ENCODE measurements at regions not wholly inside any gene's neighbourhood (a gene's known extent, or its start where the extent isn't known, plus 50 kb on each side); places are given as distances from the start of the nearest gene placed in this dataset.

DNA sequence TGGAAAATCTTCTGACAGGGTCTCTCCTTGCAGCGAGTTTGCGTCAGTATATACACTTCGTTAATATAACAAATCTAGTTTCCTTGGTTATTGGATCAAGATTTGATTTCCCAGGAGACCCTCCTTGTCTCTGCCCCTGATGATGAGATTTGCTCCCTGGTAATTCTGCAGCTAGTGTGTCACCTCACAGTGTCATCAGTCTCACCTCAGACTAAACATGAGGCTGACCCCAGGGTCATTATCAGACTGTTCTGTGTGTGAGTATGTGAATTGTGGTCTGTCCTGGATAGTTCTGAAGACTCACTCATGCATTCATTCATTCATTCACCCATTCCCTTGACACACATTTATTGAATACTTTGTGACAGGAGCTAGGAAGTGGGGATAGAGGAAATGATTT lies 138.4 kb upstream of the CTTNBP2 start (continued):
- TF ChIP-seq, protein P1, sequence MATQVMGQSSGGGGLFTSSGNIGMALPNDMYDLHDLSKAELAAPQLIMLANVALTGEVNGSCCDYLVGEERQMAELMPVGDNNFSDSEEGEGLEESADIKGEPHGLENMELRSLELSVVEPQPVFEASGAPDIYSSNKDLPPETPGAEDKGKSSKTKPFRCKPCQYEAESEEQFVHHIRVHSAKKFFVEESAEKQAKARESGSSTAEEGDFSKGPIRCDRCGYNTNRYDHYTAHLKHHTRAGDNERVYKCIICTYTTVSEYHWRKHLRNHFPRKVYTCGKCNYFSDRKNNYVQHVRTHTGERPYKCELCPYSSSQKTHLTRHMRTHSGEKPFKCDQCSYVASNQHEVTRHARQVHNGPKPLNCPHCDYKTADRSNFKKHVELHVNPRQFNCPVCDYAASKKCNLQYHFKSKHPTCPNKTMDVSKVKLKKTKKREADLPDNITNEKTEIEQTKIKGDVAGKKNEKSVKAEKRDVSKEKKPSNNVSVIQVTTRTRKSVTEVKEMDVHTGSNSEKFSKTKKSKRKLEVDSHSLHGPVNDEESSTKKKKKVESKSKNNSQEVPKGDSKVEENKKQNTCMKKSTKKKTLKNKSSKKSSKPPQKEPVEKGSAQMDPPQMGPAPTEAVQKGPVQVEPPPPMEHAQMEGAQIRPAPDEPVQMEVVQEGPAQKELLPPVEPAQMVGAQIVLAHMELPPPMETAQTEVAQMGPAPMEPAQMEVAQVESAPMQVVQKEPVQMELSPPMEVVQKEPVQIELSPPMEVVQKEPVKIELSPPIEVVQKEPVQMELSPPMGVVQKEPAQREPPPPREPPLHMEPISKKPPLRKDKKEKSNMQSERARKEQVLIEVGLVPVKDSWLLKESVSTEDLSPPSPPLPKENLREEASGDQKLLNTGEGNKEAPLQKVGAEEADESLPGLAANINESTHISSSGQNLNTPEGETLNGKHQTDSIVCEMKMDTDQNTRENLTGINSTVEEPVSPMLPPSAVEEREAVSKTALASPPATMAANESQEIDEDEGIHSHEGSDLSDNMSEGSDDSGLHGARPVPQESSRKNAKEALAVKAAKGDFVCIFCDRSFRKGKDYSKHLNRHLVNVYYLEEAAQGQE (IDR thresholded peaks at IDR 0.05), result no peak
- TF ChIP-seq HOXB5 (CRISPR knock-in tag; IDR thresholded peaks at IDR 0.05) (no peak), TFCP2L1 (CRISPR knock-in tag; IDR thresholded peaks at IDR 0.05) (no peak)

DNA sequence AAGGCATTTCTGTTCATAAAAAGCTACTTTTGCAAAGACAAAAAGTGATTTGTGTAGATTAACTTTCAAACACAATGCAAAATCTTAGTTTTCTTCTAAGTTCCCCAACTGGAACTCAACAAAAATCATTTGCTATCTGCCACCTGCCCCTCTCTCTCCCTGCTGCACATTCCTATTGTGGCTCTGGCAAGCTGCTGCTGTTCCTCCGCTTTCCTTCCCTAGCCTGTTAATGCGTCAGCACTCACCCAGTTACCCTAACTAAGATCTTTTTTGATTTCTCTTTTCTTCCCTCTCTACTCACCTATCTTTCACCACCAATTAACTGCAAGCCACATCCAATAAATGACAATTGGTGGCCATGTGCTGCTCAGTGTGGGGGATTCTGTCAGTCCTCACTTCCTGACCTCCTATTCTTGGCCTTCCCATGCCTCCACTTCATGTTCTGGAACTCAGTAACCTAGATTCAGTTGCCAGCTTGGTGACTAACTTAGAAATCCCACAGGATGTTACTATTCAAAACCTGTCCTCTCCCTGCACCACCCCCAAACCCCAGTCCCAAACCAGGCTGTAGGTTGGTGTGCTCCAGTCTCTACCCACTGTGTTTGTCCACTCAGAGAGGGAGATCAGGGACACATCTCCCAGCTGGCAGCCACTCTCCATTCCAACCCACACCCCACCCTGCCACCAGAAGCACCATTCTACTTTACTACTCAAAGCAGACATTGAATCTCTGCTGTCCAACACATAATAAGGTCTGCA lies 140.2 kb upstream of the CTTNBP2 start:
- no peak overlapping the region for H3K4me3 ChIP-seq
- no peaks in the 10 kb centered on the region for H3K9me3 ChIP-seq
- CTCF ChIA-PET, result no interaction called here
- FAIRE-seq (no peak), ATAC-seq (no peak), DNase-seq (ENCODE audit: low read depth in 1 of 2, low spot score in 1 of 2) (no peak)
- POLR2A ChIA-PET, result no interaction called here
- no peak overlapping the region for H3K27ac ChIP-seq
- no peaks in the 10 kb centered on the region for H3K4me1 ChIP-seq
- H3K4me2 ChIP-seq, result no peak overlapping the region
- 83% methylated on average over 2 of the region's 2 CpGs for WGBS (ENCODE audit: missing lambda C conversion rate)
- no peak for TF ChIP-seq JUNB (IDR thresholded peaks at IDR 0.05)
- TF ChIP-seq EHF (CRISPR knock-in tag; IDR thresholded peaks at IDR 0.05), result no peak
- TF ChIP-seq, protein P2, sequence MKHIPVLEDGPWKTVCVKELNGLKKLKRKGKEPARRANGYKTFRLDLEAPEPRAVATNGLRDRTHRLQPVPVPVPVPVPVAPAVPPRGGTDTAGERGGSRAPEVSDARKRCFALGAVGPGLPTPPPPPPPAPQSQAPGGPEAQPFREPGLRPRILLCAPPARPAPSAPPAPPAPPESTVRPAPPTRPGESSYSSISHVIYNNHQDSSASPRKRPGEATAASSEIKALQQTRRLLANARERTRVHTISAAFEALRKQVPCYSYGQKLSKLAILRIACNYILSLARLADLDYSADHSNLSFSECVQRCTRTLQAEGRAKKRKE (CRISPR knock-in tag; IDR thresholded peaks at IDR 0.05; ENCODE audit: low read depth), result no peak
- no peak for TF ChIP-seq RNF2 (IDR thresholded peaks at IDR 0.05; ENCODE audit: borderline replicate concordance, low read depth)
- TF ChIP-seq FOSB (CRISPR knock-in tag; IDR thresholded peaks at IDR 0.05), result no peak
- TF ChIP-seq, protein P3, sequence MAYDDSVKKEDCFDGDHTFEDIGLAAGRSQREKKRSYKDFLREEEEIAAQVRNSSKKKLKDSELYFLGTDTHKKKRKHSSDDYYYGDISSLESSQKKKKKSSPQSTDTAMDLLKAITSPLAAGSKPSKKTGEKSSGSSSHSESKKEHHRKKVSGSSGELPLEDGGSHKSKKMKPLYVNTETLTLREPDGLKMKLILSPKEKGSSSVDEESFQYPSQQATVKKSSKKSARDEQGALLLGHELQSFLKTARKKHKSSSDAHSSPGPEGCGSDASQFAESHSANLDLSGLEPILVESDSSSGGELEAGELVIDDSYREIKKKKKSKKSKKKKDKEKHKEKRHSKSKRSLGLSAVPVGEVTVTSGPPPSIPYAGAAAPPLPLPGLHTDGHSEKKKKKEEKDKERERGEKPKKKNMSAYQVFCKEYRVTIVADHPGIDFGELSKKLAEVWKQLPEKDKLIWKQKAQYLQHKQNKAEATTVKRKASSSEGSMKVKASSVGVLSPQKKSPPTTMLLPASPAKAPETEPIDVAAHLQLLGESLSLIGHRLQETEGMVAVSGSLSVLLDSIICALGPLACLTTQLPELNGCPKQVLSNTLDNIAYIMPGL (CRISPR knock-in tag; IDR thresholded peaks at IDR 0.05; ENCODE audit: borderline replicate concordance), result no peak
- no peak for TF ChIP-seq TP53 (CRISPR knock-in tag; IDR thresholded peaks at IDR 0.05)
- no peak for TF ChIP-seq FOXS1 (CRISPR knock-in tag; IDR thresholded peaks at IDR 0.05)
- no peak for TF ChIP-seq ZNF302 (CRISPR knock-in tag; IDR thresholded peaks at IDR 0.05)
- no peak for TF ChIP-seq ESRRA (IDR thresholded peaks at IDR 0.05; ENCODE audit: borderline replicate concordance, low read length)
- TF ChIP-seq NFE2L2 (conservative IDR thresholded peaks at IDR 0.05; ENCODE audit: low read length), result no peak
- TF ChIP-seq, protein P4, sequence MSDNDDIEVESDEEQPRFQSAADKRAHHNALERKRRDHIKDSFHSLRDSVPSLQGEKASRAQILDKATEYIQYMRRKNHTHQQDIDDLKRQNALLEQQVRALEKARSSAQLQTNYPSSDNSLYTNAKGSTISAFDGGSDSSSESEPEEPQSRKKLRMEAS (IDR thresholded peaks at IDR 0.05), result no peak
- no peak for TF ChIP-seq MYC (IDR thresholded peaks at IDR 0.05; ENCODE audit: borderline replicate concordance, low read length)

DNA sequence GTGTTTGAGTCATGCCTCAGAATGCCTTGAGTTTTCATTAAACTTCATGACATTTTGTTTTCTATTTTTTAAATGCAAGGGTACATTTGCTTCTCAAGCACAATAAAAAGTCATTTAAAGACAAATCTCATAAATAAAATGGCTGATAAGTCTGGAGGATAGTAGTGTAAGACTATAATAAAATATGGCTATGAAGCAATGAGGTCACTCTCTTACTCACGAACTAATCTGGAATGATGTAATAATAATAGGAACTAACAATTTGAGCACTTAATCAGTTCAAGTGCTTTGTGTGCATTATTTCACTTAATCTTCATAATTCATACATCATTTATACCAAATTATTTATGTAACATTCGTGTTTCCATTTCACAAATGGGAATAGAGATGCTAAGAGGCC lies 149.3 kb upstream of the CTTNBP2 start:
- TF ChIP-seq JUN (IDR thresholded peaks at IDR 0.05) (no peak), GATA3 (IDR thresholded peaks at IDR 0.05; ENCODE audit: borderline replicate concordance) (no peak), HOXB13 (CRISPR knock-in tag; IDR thresholded peaks at IDR 0.05; ENCODE audit: low read depth) (no peak), FOSL2 (IDR thresholded peaks at IDR 0.05) (no peak), FOSL2 (CRISPR knock-in tag; IDR thresholded peaks at IDR 0.05) (no peak)
- TF ChIP-seq, protein P3 (CRISPR knock-in tag; IDR thresholded peaks at IDR 0.05; ENCODE audit: borderline replicate concordance), result no peak
- TF ChIP-seq, protein P5, sequence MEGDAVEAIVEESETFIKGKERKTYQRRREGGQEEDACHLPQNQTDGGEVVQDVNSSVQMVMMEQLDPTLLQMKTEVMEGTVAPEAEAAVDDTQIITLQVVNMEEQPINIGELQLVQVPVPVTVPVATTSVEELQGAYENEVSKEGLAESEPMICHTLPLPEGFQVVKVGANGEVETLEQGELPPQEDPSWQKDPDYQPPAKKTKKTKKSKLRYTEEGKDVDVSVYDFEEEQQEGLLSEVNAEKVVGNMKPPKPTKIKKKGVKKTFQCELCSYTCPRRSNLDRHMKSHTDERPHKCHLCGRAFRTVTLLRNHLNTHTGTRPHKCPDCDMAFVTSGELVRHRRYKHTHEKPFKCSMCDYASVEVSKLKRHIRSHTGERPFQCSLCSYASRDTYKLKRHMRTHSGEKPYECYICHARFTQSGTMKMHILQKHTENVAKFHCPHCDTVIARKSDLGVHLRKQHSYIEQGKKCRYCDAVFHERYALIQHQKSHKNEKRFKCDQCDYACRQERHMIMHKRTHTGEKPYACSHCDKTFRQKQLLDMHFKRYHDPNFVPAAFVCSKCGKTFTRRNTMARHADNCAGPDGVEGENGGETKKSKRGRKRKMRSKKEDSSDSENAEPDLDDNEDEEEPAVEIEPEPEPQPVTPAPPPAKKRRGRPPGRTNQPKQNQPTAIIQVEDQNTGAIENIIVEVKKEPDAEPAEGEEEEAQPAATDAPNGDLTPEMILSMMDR (IDR thresholded peaks at IDR 0.05), result no peak
- H3K4me1 ChIP-seq, result no peaks in the 10 kb centered on the region
- no peak overlapping the region for H3K4me2 ChIP-seq
- FAIRE-seq (no peak), ATAC-seq (no peak), DNase-seq (ENCODE audit: low read depth in 1 of 2, low spot score in 1 of 2) (no peak)
- H3K27ac ChIP-seq, result no peak overlapping the region
- ChIA-PET POLR2A (no interaction called here), CTCF (no interaction called here)
- no peak overlapping the region for H3K4me3 ChIP-seq
- WGBS (ENCODE audit: missing lambda C conversion rate), result 2% methylated on average over 2 of the region's 2 CpGs
- no peaks in the 10 kb centered on the region for H3K9me3 ChIP-seq

All from A549 (cell line).